Endothelial cell (in vitro differentiated cells): ENCODE measurements at regions not wholly inside any gene's neighbourhood (a gene's known extent, or its start where the extent isn't known, plus 50 kb on each side); places are given as distances from the start of the nearest gene placed in this dataset.
"Not testable (repeated sequence)": the region's sequence is repeated elsewhere in the genome, so short reads cannot be mapped to it uniquely, and the experiment has no call there.

Experiments
- DNase-seq: peaks from one replicate; pipeline ENCODE4 v3.0.0; 2021; ENCODE audit warnings: low spot score
- H3K27ac Mint-ChIP-seq: one replicate; pipeline ENCODE4 v1.8.0; 2021; ENCODE audit warnings: mixed read lengths, inconsistent platforms; ENCODE audit not compliant: unreplicated experiment
- H3K27me3 Mint-ChIP-seq: one replicate; pipeline ENCODE4 v1.8.0; 2021; ENCODE audit warnings: mild to moderate bottlenecking, moderate library complexity, mixed read lengths, inconsistent platforms; ENCODE audit not compliant: unreplicated experiment
- H3K36me3 Mint-ChIP-seq: one replicate; pipeline ENCODE4 v1.8.0; 2021; ENCODE audit warnings: mild to moderate bottlenecking, low read depth, mixed read lengths, inconsistent platforms; ENCODE audit not compliant: unreplicated experiment
- H3K4me1 Mint-ChIP-seq: one replicate; pipeline ENCODE4 v1.8.0; 2021; ENCODE audit warnings: mild to moderate bottlenecking, mixed read lengths, inconsistent platforms; ENCODE audit not compliant: unreplicated experiment
- H3K4me3 Mint-ChIP-seq: one replicate; pipeline ENCODE4 v1.8.0; 2021; ENCODE audit warnings: mild to moderate bottlenecking, mixed read lengths, inconsistent platforms; ENCODE audit not compliant: unreplicated experiment
- H3K9me3 Mint-ChIP-seq: one replicate; pipeline ENCODE4 v1.8.0; 2021; ENCODE audit warnings: mixed read lengths, inconsistent platforms; ENCODE audit not compliant: unreplicated experiment
- CTCF ChIP-seq: fragments of 200-600 bp; sonication (generic); IDR thresholded peaks from one replicate; pipeline ENCODE4 v1.5.0; 2021; ENCODE audit warnings: antibody characterized with exemption; ENCODE audit not compliant: unreplicated experiment

GRCh38 chr15:81064253-81064652 lies 63.5 kb downstream of the TLNRD1 start:
- Mint-ChIP-seq H3K9me3 (no peaks in the 10 kb centered on the region), H3K27ac (no peak overlapping the region)
- TF ChIP-seq CTCF = no peak

GRCh38 chr15:81067567-81067966 lies 66.5 kb upstream of the CFAP161 start:
- peaks cover 22% of the 10 kb centered on the region for H3K4me1 Mint-ChIP-seq
- H3K4me3 Mint-ChIP-seq, DNase-seq, H3K36me3 Mint-ChIP-seq, H3K9me3 Mint-ChIP-seq, H3K27me3 Mint-ChIP-seq, H3K27ac Mint-ChIP-seq: not testable (repeated sequence)

More at GRCh38 chr15:81064253-81064652, 63.5 kb downstream of the TLNRD1 start:
- Mint-ChIP-seq H3K36me3 (no peaks in the 10 kb centered on the region), H3K4me1 (peaks cover 16% of the 10 kb centered on the region), H3K4me3 (no peak overlapping the region), H3K27me3 (no peaks in the 10 kb centered on the region)
- DNase-seq = no peak

GRCh38 chr15:81068516-81068915 lies 65.6 kb upstream of the CFAP161 start:
- Mint-ChIP-seq H3K4me3 (no peak overlapping the region), H3K27me3 (no peaks in the 10 kb centered on the region), H3K9me3 (no peaks in the 10 kb centered on the region), H3K4me1 (peaks cover 22% of the 10 kb centered on the region), H3K27ac (peak overlapping the region; percentile 40), H3K36me3 (no peaks in the 10 kb centered on the region)
- no peak for DNase-seq
- TF ChIP-seq CTCF = no peak

- TF ChIP-seq CTCF = no peak
- H3K4me3 Mint-ChIP-seq = no peak overlapping the region
- no peaks in the 10 kb centered on the region for H3K27me3 Mint-ChIP-seq
- H3K4me1 Mint-ChIP-seq = peaks cover 21% of the 10 kb centered on the region
- no peaks in the 10 kb centered on the region for H3K36me3 Mint-ChIP-seq
- no peak for DNase-seq
- no peaks in the 10 kb centered on the region for H3K9me3 Mint-ChIP-seq
- H3K27ac Mint-ChIP-seq = peak overlapping the region; percentile 38
These were observed 64.7 kb upstream of the CFAP161 start for GRCh38 chr15:81069356-81069755.

GRCh38 chr15:81069909-81070308 lies 64.2 kb upstream of the CFAP161 start:
- Mint-ChIP-seq H3K36me3 (no peaks in the 10 kb centered on the region), H3K4me1 (peaks cover 19% of the 10 kb centered on the region), H3K27ac (peak overlapping the region; percentile 16), H3K9me3 (no peaks in the 10 kb centered on the region), H3K4me3 (no peak overlapping the region), H3K27me3 (no peaks in the 10 kb centered on the region)
- no peak for DNase-seq
- TF ChIP-seq CTCF = no peak

- Mint-ChIP-seq H3K4me1 (peaks cover 18% of the 10 kb centered on the region), H3K9me3 (no peaks in the 10 kb centered on the region), H3K27ac (no peak overlapping the region), H3K4me3 (no peak overlapping the region), H3K27me3 (no peaks in the 10 kb centered on the region), H3K36me3 (no peaks in the 10 kb centered on the region)
- DNase-seq = no peak
- TF ChIP-seq CTCF = no peak
These were observed 63.0 kb upstream of the CFAP161 start for GRCh38 chr15:81071120-81071519.
